SK-N-SH treated with all-trans-retinoic acid at 6 μM for 48 hours (cell line): ENCODE measurements at regions not wholly inside any gene's neighbourhood (a gene's known extent, or its start where the extent isn't known, plus 50 kb on each side); places are given as distances from the start of the nearest gene placed in this dataset.
A peak's percentile ranks its signal among the peaks of the same experiment; 100 is the strongest.

Experiments
- ATAC-seq: fragments of 200-7000 bp; cut with Tn5 transposase; 3 replicates; pipeline ENCODE4 v1.9.1; 2020; ENCODE audit warnings: mild to moderate bottlenecking, moderate library complexity
- ARNTL ChIP-seq: fragments of 450-650 bp; formaldehyde crosslinking; IDR thresholded peaks from 2 replicates; pipeline ENCODE4 v1.5.0; 2020; ENCODE audit warnings: low read depth, mild to moderate bottlenecking, moderate library complexity, borderline replicate concordance
- CSDC2 ChIP-seq: fragments of 250-450 bp; sonication (Bioruptor Pico); IDR thresholded peaks from 2 replicates; pipeline ENCODE4 v1.5.0; 2020; ENCODE audit warnings: mild to moderate bottlenecking, moderate library complexity
- GLIS3 ChIP-seq: fragments of 250-450 bp; sonication (Bioruptor Pico); IDR thresholded peaks from 2 replicates; pipeline ENCODE4 v1.5.0; 2020; ENCODE audit warnings: mild to moderate bottlenecking, moderate library complexity
- ISL1 ChIP-seq: fragments of 250-450 bp; sonication (Bioruptor Pico); IDR thresholded peaks from 2 replicates; pipeline ENCODE4 v2.1.2; 2022; ENCODE audit warnings: mild to moderate bottlenecking, moderate library complexity
- OSR1 ChIP-seq: fragments of 250-450 bp; sonication (Bioruptor Pico); IDR thresholded peaks from 2 replicates; pipeline ENCODE4 v1.8.0; 2022; ENCODE audit warnings: moderate library complexity, mild to moderate bottlenecking, inconsistent platforms
- PPARA ChIP-seq: fragments of 250-450 bp; sonication (Bioruptor Pico); IDR thresholded peaks from 2 replicates; pipeline ENCODE4 v1.5.0; 2020; ENCODE audit warnings: mild to moderate bottlenecking, borderline replicate concordance
- RARB ChIP-seq: fragments of 250-450 bp; sonication (Bioruptor Pico); IDR thresholded peaks from 2 replicates; pipeline ENCODE4 v1.8.0; 2021; ENCODE audit warnings: mild to moderate bottlenecking, moderate library complexity
- SNAI2 ChIP-seq: fragments of 250-450 bp; sonication (Bioruptor Pico); IDR thresholded peaks from 2 replicates; pipeline ENCODE4 v1.5.0; 2020; ENCODE audit warnings: mild to moderate bottlenecking, moderate library complexity
- TCF4 ChIP-seq: fragments of 250-450 bp; sonication (Bioruptor Pico); IDR thresholded peaks from 2 replicates; pipeline ENCODE4 v1.8.0; 2021; ENCODE audit warnings: mild to moderate bottlenecking, moderate library complexity, borderline replicate concordance
- TOX ChIP-seq: fragments of 250-450 bp; sonication (Bioruptor Pico); IDR thresholded peaks from 2 replicates; pipeline ENCODE4 v1.8.0; 2021; ENCODE audit warnings: mild to moderate bottlenecking, moderate library complexity, borderline replicate concordance
- ZC3H10 ChIP-seq: fragments of 250-450 bp; sonication (Bioruptor Pico); IDR thresholded peaks from 2 replicates; pipeline ENCODE4 v1.5.1; 2021; ENCODE audit warnings: mild to moderate bottlenecking, moderate library complexity
- ZFP3 ChIP-seq: fragments of 250-450 bp; sonication (Bioruptor Pico); IDR thresholded peaks from 2 replicates; pipeline ENCODE4 v1.5.0; 2020; ENCODE audit warnings: mild to moderate bottlenecking, moderate library complexity
- ZFP30 ChIP-seq: fragments of 450-650 bp; formaldehyde crosslinking; IDR thresholded peaks from 2 replicates; pipeline ENCODE4 v1.5.0; 2022; ENCODE audit warnings: mild to moderate bottlenecking, moderate library complexity
- ZNF565 ChIP-seq: fragments of 450-650 bp; formaldehyde crosslinking; conservative IDR thresholded peaks from 2 replicates; pipeline ENCODE4 v1.5.0; 2020; ENCODE audit warnings: low read depth, mild to moderate bottlenecking, moderate library complexity
- ZNF70 ChIP-seq: fragments of 450-650 bp; formaldehyde crosslinking; IDR thresholded peaks from 2 replicates; pipeline ENCODE4 v1.5.0; 2020; ENCODE audit warnings: mild to moderate bottlenecking, moderate library complexity
- ZNF8 ChIP-seq: fragments of 450-650 bp; formaldehyde crosslinking; IDR thresholded peaks from 2 replicates; pipeline ENCODE4 v1.5.0; 2020; ENCODE audit warnings: mild to moderate bottlenecking, moderate library complexity
- TF ChIP-seq, protein P1 (sequence below): fragments of 250-450 bp; sonication (Bioruptor Pico); IDR thresholded peaks from 2 replicates; pipeline ENCODE4 v1.8.0; 2021; ENCODE audit warnings: low read depth, mild to moderate bottlenecking, moderate library complexity, borderline replicate concordance
- TF ChIP-seq, protein P2 (sequence below): fragments of 250-450 bp; sonication (Bioruptor Pico); IDR thresholded peaks from 2 replicates; pipeline ENCODE4 v1.5.0; 2020; ENCODE audit warnings: mild to moderate bottlenecking, moderate library complexity
- TF ChIP-seq, protein P3 (sequence below): fragments of 250-450 bp; sonication (Bioruptor Pico); IDR thresholded peaks from 2 replicates; pipeline ENCODE4 v1.5.1; 2021; ENCODE audit warnings: mild to moderate bottlenecking, moderate library complexity
- TF ChIP-seq, protein P4 (sequence below): fragments of 250-450 bp; sonication (Bioruptor Pico); IDR thresholded peaks from 2 replicates; pipeline ENCODE4 v1.5.1; 2020; ENCODE audit warnings: low read depth, mild to moderate bottlenecking, moderate library complexity

DNA sequence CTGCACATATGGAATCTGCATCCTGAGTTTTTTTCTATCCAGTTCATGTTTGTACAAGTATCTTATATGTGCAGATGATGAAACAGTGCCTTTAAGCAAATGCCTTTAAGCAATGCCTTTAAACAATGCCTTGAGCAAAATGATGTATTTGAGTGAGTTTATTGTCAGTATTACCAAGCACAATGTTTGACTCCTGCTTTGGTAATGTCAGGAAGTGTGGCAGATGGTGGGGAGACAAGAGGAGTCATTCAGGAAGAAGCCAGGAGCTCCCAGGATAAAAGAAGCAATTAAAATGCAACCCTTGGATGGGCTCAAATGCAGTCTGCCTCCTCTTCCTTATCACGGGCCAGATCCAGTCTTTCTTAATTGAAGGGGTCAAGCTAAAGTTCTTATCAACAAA is 108.7 kb upstream of the KCNJ15 start:
- TF ChIP-seq ZC3H10 (CRISPR knock-in tag) (no peak), OSR1 (CRISPR knock-in tag) (no peak), ARNTL (CRISPR knock-in tag) (no peak), ZFP30 (no peak), ZNF565 (CRISPR knock-in tag) (no peak)
- no peak for ATAC-seq

DNA sequence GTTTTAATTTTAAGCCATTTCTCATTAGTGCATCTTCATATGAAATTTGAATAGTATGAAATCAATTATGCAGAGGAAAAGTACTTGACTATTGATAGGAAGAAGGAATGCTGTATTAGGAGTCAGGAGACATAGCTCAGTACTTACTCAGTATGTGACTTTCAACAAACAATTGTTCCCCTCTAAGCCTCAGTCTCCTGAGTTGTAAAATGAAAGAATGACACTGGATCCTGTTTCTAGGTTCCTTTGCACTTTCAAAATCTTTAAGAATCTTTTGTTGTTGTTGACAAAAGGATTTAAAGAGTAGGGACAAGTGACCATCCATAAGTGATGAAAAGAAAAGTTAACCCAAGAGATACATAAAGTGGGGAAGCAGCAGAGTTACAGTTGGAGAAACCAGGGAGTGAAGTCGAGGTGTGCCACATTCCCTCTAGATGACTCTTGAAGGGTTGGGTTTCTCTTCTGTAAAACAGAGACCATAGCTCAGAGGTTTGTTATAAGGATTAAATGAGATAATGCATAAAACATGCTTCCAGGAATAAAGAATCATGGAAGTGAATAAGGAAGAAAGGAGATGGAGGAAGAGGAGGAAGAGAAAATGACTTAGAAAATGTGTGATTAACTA is 105.7 kb upstream of the KCNJ15 start:
- TF ChIP-seq, protein P1, sequence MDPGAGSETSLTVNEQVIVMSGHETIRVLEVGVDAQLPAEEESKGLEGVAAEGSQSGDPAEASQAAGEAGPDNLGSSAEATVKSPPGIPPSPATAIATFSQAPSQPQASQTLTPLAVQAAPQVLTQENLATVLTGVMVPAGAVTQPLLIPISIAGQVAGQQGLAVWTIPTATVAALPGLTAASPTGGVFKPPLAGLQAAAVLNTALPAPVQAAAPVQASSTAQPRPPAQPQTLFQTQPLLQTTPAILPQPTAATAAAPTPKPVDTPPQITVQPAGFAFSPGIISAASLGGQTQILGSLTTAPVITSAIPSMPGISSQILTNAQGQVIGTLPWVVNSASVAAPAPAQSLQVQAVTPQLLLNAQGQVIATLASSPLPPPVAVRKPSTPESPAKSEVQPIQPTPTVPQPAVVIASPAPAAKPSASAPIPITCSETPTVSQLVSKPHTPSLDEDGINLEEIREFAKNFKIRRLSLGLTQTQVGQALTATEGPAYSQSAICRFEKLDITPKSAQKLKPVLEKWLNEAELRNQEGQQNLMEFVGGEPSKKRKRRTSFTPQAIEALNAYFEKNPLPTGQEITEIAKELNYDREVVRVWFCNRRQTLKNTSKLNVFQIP (CRISPR knock-in tag), result no peak
- TF ChIP-seq ISL1, result no peak
- TF ChIP-seq RARB, result no peak
- ATAC-seq, result no peak

DNA sequence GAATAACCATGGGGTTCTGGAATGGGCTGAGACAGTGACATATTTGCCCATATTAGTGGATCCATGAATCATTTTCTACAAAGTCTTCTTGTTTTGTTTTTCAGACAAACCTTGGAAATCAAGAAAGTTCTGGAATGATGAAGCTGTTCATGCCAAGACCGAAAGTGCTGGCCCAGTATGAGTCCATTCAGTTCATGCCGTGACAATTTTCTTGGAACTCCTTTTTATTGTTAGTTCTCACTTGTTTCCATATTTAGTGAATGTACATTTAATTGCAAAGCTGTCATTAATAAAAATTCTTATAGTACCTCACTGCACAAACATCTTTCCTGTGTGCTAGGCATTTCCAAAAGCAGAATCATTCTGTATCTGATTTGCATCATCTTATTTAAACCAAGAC is 100.6 kb upstream of the KCNJ15 start:
- no peak for TF ChIP-seq ZNF8 (CRISPR knock-in tag)
- TF ChIP-seq, protein P2, sequence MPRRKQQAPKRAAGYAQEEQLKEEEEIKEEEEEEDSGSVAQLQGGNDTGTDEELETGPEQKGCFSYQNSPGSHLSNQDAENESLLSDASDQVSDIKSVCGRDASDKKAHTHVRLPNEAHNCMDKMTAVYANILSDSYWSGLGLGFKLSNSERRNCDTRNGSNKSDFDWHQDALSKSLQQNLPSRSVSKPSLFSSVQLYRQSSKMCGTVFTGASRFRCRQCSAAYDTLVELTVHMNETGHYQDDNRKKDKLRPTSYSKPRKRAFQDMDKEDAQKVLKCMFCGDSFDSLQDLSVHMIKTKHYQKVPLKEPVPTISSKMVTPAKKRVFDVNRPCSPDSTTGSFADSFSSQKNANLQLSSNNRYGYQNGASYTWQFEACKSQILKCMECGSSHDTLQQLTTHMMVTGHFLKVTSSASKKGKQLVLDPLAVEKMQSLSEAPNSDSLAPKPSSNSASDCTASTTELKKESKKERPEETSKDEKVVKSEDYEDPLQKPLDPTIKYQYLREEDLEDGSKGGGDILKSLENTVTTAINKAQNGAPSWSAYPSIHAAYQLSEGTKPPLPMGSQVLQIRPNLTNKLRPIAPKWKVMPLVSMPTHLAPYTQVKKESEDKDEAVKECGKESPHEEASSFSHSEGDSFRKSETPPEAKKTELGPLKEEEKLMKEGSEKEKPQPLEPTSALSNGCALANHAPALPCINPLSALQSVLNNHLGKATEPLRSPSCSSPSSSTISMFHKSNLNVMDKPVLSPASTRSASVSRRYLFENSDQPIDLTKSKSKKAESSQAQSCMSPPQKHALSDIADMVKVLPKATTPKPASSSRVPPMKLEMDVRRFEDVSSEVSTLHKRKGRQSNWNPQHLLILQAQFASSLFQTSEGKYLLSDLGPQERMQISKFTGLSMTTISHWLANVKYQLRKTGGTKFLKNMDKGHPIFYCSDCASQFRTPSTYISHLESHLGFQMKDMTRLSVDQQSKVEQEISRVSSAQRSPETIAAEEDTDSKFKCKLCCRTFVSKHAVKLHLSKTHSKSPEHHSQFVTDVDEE (CRISPR knock-in tag), result no peak
- TF ChIP-seq, protein P1 (CRISPR knock-in tag), result no peak
- TF ChIP-seq TOX (CRISPR knock-in tag), result no peak
- no peak for TF ChIP-seq GLIS3 (CRISPR knock-in tag)
- TF ChIP-seq OSR1 (CRISPR knock-in tag), result no peak
- TF ChIP-seq PPARA (CRISPR knock-in tag), result no peak
- TF ChIP-seq, protein P3, sequence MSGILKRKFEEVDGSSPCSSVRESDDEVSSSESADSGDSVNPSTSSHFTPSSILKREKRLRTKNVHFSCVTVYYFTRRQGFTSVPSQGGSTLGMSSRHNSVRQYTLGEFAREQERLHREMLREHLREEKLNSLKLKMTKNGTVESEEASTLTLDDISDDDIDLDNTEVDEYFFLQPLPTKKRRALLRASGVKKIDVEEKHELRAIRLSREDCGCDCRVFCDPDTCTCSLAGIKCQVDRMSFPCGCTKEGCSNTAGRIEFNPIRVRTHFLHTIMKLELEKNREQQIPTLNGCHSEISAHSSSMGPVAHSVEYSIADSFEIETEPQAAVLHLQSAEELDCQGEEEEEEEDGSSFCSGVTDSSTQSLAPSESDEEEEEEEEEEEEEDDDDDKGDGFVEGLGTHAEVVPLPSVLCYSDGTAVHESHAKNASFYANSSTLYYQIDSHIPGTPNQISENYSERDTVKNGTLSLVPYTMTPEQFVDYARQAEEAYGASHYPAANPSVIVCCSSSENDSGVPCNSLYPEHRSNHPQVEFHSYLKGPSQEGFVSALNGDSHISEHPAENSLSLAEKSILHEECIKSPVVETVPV (CRISPR knock-in tag), result no peak
- TF ChIP-seq, all 23 proteins: peak for 0

DNA sequence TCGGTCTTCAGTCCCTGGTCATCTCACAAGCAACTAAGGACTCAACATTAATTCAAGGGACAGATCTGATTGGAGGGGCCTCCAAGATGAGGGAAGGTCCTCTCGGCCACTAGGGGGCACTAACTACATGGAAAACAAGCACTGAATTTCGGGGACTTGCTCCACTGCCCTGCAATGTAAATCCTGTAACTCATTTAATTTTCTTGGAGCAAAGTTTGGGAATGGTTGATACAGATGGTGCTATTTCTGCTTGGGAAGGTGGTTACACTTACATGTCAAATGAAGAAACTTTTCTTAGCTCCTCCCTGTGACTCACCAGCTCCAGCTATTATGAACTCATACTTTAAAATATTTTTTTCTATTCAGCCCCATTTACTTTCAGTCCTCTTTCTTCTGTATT is 97.4 kb upstream of the KCNJ15 start:
- peak; percentile 96 for ATAC-seq
- TF ChIP-seq GLIS3 (CRISPR knock-in tag) (no peak), RARB (no peak), ZC3H10 (CRISPR knock-in tag) (no peak), TOX (CRISPR knock-in tag) (no peak), ZNF8 (CRISPR knock-in tag) (no peak), ARNTL (CRISPR knock-in tag) (no peak), ZFP30 (no peak)
- TF ChIP-seq, protein P4, sequence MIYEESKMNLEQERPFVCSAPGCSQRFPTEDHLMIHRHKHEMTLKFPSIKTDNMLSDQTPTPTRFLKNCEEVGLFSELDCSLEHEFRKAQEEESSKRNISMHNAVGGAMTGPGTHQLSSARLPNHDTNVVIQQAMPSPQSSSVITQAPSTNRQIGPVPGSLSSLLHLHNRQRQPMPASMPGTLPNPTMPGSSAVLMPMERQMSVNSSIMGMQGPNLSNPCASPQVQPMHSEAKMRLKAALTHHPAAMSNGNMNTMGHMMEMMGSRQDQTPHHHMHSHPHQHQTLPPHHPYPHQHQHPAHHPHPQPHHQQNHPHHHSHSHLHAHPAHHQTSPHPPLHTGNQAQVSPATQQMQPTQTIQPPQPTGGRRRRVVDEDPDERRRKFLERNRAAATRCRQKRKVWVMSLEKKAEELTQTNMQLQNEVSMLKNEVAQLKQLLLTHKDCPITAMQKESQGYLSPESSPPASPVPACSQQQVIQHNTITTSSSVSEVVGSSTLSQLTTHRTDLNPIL, result no peak

More for the DNA sequence above, 100.6 kb upstream of the KCNJ15 start:
- no peak for ATAC-seq

DNA sequence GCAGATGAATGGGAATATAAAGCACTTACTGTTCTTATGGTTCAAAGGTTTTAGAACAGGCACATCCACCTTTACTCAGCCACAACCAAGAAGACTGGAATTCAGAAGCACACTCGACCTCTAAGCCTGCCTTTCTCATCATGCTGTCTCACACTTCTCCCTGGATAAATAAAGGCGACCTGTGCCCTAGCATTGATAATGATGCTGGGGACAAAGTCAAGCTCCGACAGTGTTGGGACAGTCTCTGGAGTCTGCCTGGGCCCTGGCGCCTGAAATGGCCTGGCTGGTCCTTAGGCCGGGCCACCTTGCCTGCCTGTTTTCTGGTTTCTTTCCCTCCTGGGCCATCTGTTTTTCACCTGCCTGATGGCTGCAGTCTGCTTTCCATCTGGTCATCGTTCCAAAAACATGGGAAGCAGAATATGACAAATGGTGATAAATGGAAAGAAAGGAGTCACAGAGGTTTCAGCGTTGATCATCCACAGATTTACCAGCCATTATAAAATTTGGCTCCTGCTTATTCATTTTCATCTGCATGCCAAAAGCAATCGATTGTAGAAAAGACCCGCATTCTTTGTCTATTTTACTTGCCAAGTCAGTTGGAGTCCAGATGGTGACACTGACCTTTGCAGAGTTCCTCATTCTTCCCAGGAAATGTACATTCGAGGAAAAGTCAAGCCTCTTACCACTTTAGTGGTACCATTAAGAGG is 91.2 kb upstream of the KCNJ15 start:
- peak; percentile 57 for ATAC-seq
- TF ChIP-seq TCF4 (CRISPR knock-in tag) (peak; percentile 82), ZNF70 (CRISPR knock-in tag) (no peak), SNAI2 (peak; percentile 82; the same call in 1 of the 2 replicates), ISL1 (peak; percentile 37; the same call in 1 of the 2 replicates), RARB (peak; percentile 83; the same call in 1 of the 2 replicates), GLIS3 (CRISPR knock-in tag) (no peak), ZFP30 (no peak), CSDC2 (no peak), ZFP3 (CRISPR knock-in tag) (no peak), ZNF8 (CRISPR knock-in tag) (no peak), ZNF565 (CRISPR knock-in tag) (no peak)
- TF ChIP-seq, protein P1 (CRISPR knock-in tag), result no peak
